ENCODE measurements at regions not wholly inside any gene's neighbourhood (a gene's known extent, or its start where the extent isn't known, plus 50 kb on each side); places are given as distances from the start of the nearest gene placed in this dataset.

DNA sequence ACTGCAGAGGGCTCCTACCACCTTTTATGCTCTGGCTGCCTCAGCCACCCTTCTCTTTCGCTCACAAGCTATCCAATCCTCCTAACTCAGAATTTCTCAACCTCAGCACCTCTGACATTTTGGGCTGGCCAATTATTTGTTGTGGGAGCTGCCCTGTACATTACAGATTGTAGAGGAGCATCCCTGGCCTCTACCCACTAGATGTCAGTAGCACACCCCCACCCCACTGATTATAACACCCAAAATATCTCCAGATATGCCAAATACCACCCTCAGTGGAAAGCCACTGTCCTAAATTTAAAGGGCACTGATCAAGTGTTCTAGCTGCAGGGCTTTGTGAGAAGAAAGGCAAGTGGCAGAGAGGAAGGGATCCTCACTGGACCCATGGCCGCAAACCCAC is 443.1 kb downstream of the SOX6 start:
- Mint-ChIP-seq H3K4me1 (ENCODE audit: insufficient read depth, unreplicated experiment) (peaks cover 6% of the 10 kb centered on the region), H3K9me3 (ENCODE audit: unreplicated experiment) (peaks cover 5% of the 10 kb centered on the region), H3K36me3 (ENCODE audit: insufficient read depth, unreplicated experiment) (no peaks in the 10 kb centered on the region), H3K4me3 (ENCODE audit: unreplicated experiment) (no peak overlapping the region), H3K27me3 (ENCODE audit: insufficient read depth, unreplicated experiment) (no peaks in the 10 kb centered on the region), H3K27ac (ENCODE audit: low read depth, unreplicated experiment) (no peak overlapping the region)
- ChIA-PET CTCF (interaction anchor here (0.6 to 1.1 kb wide), 3 partner anchors 28 to 1396 kb away, joined by 3 to 4 read pairs (median 3); no protein-coding TSS in a partner anchor), POLR2A (interaction anchor here (1.0 kb wide), 1 partner anchor 699 kb away, joined by 3 read pairs; no protein-coding TSS in a partner anchor)
- intact Hi-C loops (cut with micrococcal nuclease), result loop anchor here (1.0 kb wide), 1 partner anchor 693 kb away; no protein-coding TSS in a partner anchor
- TF ChIP-seq, protein P1, sequence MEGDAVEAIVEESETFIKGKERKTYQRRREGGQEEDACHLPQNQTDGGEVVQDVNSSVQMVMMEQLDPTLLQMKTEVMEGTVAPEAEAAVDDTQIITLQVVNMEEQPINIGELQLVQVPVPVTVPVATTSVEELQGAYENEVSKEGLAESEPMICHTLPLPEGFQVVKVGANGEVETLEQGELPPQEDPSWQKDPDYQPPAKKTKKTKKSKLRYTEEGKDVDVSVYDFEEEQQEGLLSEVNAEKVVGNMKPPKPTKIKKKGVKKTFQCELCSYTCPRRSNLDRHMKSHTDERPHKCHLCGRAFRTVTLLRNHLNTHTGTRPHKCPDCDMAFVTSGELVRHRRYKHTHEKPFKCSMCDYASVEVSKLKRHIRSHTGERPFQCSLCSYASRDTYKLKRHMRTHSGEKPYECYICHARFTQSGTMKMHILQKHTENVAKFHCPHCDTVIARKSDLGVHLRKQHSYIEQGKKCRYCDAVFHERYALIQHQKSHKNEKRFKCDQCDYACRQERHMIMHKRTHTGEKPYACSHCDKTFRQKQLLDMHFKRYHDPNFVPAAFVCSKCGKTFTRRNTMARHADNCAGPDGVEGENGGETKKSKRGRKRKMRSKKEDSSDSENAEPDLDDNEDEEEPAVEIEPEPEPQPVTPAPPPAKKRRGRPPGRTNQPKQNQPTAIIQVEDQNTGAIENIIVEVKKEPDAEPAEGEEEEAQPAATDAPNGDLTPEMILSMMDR (IDR thresholded peaks at IDR 0.05; ENCODE audit: unreplicated experiment), result no peak
- no peak for DNase-seq (ENCODE audit: unreplicated experiment)
- BruUV-seq (replicated peaks), result no TSS peak
